GM21360 (cell line): ENCODE measurements at regions not wholly inside any gene's neighbourhood (a gene's known extent, or its start where the extent isn't known, plus 50 kb on each side); places are given as distances from the start of the nearest gene placed in this dataset.
"Not testable (repeated sequence)": the region's sequence is repeated elsewhere in the genome, so short reads cannot be mapped to it uniquely, and the experiment has no call there.

Source experiments
- ATAC-seq: cut with Tn5 transposase; IDR thresholded peaks from one replicate; pipeline ENCODE4 v1.9.1; 2021; ENCODE audit warnings: mild to moderate bottlenecking, moderate library complexity; ENCODE audit not compliant: unreplicated experiment

DNA sequence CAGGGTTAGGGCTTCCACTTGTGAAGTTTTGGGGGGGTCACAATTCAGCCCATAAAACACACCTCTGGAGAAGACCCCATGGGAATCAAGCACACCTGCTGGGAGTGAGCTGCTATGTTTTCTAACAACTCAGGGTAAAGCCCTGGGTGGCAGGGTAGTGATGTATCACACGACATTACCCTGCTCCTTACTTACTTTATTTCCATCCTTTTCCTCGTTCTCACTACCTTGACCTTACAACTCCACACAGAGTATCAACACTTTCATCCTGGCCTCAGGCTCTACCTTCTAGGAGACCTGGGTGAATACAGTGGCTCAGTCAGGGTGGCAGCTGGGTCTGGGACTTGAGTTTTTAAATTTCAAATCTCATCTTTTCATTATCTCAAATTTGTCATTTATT is 290.3 kb downstream of the CYRIA start:
- no peak for ATAC-seq

DNA sequence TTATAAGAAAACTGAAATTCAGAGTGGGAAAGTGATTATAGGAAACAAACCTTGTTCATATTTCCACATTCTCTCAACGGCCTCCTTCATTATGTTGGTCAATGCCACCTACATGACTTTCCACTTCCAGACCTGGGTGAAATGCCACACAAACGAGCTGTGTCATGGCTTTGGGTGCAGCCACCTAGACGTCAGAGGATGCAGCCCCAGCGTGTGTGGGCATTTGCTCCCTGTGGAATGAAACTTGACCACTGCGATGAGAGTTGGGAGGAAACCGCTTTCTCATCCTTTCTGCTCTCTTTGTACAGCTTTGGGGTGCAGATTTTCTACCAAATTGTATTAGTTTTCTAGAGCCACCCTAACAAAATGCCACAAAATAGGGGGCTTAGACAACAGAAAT is 291.0 kb downstream of the CYRIA start:
- ATAC-seq = no peak

DNA sequence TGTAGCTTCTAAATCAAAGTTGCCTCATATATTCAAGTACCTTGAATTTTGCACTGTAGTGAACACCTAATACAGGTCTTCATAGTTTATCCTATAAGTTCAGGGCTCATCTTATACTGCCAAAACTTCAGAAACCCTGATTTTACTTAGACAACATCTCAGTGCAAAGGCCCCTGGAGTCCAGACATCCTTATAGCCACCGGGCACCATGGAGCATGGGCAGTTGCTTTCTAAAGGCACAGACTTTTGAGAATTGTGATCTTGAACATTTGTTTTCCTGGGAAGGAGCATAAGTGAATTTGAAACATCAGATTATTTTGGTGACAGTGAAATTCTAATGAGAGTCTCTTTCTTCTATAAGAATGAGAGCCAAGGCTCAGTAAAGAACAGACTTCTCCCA is 292.3 kb downstream of the CYRIA start:
- ATAC-seq = no peak

DNA sequence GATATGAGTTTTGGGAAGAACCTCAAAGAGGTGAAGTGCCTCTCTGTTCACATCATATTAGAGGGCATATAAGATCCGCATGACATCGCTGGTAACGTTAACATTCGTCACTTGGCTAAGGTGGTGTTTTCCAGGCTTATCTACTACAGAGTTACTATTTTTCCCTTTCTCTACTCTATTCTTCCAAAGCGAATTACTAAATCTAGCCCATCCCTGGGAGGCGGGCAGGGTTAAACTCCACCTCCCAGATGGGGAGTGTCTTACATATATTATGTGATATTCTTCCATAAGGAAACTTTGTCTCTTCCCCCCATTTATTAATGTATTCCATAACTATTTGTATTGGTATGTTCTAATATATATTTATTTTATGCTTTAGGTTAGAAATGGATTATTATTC is 293.9 kb downstream of the CYRIA start:
- no peak for ATAC-seq

DNA sequence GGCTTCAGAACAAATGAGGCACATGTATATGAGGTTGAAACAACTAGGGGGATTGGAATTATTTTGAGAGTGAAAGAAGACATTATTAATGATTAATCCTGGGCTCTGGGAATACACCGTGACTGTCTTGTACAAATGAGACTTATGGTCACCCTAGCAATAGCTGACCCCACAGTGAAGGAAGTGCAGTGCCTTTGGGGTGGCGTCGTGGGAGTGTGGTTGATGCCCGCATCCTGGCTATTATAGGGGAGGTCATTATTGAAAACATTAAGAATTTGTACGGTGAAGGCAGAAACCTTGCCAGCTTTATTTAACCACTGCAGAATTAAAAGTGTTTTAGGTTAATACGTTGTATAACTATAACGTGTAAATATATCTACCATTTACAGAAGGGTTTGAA is 296.7 kb downstream of the CYRIA start:
- no peak for ATAC-seq

DNA sequence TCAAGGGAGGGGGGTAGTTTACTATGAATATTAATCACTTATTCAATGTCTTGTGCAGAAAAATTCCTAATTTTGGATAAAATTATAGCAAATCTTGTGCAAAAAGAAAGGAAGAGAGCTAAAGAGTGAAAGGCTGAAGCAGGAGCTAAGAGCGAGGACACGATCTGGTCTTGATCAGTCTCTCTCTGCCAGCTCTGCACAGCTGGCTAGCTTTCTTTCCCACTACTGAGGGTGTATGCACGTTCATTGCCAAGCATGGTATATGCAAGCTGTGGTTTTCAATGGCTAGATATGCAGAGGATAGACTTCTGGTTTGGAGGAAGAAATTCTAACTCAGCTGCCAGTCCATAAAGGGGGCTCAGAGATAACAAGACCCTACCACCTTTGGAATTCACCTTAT is 297.3 kb downstream of the CYRIA start:
- ATAC-seq = no peak

DNA sequence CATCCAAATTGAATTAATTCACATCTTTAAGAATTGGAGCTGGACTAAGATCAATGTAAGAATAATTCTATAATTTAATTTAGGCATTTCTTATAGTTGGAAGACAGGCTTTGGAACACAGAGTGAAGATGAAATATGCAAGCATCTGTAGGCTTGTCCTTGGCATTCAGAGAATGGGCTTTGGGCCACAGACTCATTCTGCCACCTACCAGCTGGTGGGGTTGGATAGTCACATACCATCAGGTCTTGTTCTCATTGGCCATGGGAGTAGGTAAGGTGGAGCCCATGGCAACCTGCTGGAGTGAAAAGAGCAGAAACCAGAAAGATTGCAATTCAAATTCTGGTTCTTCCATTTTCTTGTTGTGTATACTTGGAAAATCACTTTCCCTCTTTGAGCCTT is 300.3 kb downstream of the CYRIA start:
- ATAC-seq = no peak

DNA sequence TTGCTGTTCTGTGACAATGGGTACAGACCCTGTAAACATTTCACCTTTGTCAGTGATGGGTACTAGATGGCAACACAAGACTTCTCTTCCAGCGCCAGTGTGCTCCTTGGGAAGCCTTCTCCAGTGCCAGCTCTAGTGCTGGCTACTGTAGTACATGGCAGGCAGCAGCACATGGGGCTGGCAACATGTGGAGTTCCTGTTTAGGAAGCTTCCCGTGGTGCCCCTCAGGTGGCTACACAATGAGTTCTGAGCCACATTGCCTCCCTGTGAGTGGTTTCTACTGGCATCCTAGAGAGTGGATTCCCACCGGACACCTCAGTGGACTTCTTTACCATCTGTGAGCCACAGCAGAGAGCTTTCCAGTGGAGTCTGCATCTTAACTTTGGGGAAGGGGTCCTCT is 302.1 kb downstream of the CYRIA start:
- ATAC-seq = no peak

DNA sequence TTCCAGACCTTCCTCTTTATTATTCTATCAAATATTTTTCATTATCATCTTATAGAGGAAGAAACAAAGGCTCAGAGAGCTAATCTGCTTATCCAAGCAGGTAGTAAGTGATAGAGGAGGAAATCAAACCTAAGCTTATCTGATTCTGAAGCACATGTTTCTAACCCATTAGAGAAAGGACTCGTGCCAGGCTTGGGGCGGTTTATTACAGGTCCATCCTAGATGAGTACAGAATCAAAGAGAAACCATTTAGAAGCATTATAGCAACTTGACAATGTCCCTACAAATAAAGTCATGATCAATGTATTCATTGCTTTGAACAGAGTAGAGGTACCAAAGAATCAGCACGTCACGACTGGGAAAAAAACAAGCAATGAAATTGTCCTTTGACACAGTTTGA is 303.0 kb downstream of the CYRIA start:
- no peak for ATAC-seq

DNA sequence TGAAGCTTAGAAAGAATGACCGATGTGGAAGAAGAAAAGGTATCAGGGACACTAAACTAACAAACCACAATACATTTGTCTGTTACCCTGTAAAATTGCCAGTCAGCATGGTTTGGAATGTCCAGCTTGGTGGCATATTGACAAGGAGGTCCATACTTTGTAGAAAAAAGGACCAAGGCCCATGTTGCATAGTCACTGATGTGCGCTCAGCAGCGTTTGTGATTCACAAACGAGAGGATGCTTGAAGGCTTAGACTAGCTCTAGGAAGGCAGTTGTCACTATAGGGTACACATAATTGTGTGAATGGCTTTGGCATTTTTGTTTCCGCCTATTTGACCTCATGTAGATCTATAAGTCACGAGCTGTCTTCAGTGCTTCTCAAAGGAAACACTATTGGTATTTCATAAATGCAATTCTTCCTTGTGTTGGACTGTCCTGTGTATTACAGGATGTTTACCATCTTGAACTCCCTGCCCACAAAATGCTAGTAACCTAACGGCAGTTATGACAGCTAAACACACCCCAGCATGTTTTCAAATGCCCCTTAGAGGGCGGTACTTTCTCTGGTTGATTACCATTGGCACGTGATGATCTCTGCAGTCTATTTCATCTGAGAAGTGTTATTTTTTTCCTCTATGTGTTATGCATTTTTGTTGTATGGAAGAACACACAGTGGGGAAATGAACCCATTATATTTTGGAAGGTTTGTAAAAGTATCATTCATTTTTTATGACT is 304.2 kb downstream of the CYRIA start:
- no peak for ATAC-seq

DNA sequence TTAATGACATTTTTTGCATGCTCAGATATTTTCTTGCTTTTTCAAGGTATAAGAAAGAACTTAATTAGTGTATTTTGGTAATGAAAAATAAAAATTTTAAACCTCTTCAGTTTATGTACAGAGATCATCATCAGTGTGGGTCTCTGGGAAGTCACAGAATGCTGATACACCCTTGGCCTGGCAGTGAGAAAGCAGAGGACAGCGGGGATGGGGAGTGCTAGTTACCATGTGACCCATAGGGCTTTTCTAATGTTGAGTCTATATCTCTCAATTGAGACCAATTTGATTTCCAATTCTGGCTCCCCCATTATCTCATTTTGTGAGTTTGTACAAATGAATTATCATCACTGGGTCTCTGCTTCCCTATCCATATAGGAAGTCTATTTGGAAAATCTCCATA is 305.7 kb downstream of the CYRIA start:
- ATAC-seq = no peak

DNA sequence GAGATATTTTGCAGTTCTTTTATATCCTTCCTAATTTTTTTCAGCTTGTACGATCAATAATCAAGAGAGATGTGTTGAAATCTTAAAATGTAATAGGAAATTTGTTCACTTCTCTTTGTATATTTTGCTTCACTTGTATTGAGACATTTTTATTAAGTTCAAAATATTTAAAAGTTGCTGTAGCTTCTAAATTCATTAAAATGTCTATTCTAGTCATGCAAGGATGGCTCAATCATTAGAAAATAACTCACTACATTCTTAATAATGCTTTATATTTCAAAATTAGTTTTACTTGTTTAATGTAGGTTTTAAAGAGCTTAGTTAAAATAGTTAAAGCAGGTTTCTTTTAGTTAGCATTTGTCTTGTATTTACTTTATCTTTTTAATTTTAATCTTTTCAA is 308.4 kb downstream of the CYRIA start:
- no peak for ATAC-seq

DNA sequence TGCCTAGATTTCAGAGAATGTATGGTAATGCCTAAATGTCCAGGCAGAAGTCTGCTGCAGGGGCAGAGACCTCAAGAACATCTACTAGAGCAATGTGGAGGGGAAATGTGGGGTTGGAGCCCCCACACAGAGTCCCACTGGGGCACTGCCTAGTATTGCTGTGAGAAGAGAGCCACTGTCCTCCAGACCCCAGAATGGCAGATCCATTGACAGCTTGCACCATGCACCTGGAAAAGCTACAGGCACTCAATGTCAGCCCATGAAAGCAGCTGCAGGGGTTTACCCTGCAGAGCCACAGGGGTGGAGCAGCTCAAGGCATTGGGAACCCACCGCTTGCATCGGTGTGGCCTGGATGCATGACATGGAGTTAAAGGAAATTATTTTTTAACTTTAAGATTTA is 314.1 kb downstream of the CYRIA start:
- ATAC-seq = no peak

DNA sequence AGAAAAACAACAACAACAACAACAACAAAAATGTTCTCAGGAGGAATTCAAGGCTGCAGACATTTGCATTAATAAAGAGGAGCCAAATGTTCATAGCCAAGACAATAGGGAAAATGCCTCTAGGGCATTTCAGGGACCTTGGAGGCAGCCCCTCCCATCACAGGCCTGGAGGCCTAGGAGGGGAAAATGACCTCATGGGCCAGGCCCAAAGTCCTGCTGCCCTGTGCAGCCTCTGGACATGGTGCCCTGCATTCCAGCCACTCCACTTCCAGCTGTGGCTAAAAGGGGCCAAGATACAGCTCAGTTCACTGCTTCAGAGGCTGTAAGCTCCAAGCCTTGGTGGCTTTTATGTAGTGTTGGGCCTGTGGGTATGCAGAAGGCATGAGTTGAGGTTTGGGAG is 314.5 kb downstream of the CYRIA start:
- no peak for ATAC-seq

DNA sequence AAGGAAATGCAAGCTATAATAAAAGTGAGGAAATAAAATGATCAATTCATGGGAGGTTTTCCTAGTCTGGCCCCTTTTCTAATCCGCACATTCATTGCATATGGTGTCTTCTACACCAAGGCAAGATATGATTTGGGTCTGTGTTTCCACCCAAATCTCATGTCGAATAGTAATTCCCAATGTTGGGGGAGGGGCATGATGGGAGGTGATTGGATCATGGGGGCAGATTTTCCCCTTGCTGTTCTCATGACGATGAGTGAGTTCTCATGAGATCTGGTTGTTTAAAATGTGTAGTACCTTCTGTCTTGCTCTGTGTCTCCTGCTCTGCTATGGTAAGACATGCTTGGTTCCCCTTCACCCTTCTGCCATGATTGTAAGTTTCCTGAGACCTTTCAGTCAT is 315.4 kb downstream of the CYRIA start:
- ATAC-seq = no peak

DNA sequence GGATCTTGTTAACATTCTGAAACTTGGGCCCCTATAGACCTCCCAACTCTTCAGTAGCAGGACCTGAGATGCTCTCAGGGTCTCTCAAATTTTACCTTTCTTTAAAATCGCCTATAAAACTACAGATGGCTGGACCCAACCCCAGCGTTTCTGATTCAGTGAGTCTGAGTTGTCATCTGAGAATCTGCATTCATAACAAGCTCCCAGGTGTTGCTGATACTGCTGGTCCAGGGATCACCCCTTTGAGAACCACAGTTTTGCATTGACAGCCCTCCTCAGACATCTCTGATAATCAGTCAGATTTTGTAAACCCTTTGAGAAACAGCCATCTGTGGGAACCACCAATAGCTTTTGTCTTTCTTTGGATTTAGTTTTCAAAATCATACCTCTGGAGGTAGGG is 315.8 kb downstream of the CYRIA start:
- no peak for ATAC-seq

DNA sequence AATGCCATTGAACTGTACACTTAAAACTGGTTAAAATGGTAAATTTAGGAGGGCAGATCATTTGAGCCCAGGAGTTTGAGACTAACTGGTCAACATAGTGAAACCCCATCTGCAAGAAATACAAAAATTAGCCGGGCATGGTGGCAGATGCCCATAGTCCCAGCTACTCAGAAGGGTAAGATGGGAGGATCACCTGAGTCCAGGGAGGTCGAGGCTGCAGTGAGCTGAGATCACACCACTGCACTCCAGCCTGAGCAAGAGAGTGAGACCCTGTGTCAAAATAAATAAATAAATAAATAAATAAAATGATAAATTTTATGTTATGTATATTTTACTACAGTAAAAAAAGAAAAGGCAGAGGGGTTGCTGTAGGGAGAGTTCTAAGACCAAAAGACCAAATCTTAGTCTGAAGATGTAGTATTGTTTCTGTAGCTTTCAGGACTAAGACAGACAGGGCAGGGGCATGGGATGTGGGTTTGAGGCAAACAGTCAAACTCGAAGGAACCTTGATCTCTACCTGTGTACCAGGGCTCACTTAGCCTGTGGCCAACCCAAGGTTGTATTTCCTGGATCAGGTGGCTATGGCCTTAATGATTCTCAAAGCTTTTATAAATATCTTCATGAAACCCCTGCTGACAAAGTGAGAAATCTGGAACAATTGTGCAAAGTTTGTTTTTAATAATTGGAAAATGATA is 316.7 kb downstream of the CYRIA start:
- no peak for ATAC-seq

DNA sequence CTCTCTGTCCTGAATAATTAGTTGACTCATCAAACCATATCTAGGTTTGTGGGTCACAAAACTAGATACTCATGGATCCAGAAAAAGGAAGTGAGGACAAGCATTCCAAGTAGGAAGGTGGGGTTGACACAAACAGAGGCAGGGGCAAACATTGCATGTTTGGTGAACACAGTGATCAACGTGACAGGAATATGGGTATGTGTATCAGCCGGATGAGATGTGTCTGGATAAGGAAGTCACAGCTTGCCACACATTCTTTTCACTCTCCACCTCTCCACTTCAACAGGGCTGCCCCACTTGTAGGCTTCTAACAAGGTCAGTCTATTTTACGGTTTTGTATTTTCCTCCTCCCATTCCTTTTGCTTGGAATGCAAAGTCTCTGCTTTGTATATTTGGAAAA is 319.0 kb downstream of the CYRIA start:
- no peak for ATAC-seq

DNA sequence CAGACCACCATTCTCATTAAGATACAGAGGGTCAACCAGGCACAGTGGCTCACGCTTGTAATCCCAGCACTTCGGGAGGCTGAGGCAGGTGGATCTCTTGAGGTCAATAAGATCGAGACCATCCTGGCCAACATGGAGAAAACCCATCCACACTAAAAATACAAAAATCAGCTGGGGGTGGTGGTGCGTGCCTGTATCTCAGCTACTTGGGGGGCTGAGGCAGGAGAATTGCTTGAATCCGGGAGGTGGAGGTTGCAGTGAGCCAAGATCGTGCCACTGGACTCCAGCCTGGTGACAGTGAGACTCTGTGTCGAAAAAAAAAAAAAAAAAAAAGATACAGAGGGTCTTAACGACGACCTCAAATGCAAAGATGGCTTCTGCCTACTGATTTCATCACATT is 320.4 kb downstream of the CYRIA start:
- not testable (repeated sequence) for ATAC-seq

DNA sequence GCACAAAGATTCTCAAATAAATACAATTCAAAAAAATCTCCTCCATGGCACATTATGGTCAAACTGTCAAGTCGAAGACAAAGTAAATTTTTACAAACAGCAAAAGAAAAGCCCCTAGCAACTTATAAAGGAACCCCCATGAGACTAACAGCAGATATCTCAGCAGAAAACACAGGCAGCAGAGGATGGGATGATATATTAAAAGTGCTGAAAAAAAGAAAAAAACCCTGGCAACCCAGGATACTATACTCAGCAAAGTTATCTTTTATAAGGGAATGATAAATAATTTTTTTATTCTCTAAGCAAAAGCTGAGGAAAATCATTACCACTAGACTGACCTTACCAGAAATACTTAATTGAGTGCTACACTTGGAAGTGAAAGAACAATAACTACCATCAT is 326.4 kb downstream of the CYRIA start:
- ATAC-seq = no peak

DNA sequence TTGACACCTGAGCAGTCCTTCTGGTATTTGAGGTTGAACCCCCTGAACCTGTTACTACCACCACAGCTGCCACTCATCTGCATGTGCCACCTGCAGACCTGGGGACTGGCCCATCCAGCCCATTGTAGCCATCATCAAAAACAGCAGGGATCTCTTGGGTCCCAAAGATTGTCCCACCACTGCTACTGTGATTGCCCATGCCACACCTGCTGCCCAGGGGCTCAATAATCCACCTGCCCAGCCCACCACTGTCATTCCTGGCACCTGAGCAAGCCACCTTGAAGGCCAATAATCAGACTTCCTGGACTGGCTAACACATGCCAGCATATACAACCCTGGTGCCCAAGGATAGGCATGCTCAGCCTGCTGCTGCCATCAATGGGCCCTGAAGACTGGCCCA is 327.6 kb downstream of the CYRIA start:
- no peak for ATAC-seq

DNA sequence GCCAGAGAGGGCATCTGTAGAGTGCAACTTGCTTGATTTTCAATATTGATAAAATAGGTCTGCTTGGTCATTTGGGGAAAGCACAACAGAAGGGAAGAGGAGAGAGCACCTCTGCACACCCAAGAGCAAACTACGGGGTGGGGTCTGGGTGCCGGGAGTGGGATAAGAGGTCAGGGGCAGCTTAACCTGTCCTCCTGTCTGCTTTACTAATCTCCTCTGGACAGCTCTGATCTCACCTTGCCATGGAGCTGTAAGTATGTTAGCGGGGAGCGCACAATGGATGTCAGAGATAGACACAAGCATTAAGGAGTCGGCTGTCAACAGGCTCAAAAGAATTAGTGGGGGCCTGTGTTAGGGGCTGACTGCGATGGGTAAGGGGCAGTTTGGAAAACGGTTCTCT is 328.7 kb downstream of the CYRIA start:
- ATAC-seq = no peak

DNA sequence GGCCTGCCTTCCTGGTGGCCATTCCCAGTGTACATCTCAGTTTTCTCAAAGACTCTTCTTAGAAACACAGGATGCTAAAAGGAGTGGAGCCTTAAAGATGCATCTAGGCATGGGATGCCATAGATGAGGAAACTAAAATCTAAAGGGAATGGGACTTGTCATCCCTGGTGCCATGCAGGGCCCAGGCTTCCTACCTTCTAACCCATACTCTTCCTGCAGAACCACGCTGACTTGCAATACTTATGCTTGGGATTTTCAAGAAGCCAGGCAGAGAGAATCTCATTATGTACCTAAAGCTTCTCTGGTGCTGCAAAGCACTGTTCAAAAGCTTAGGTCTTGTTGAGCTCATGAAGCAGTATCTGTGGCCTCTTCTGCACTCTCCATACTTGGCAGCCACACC is 329.1 kb downstream of the CYRIA start:
- ATAC-seq = no peak
